CD4-positive, CD25-positive, alpha-beta regulatory T cell (primary cell): ENCODE measurements at regions not wholly inside any gene's neighbourhood (a gene's known extent, or its start where the extent isn't known, plus 50 kb on each side); places are given as distances from the start of the nearest gene placed in this dataset.
"Not testable (repeated sequence)": the region's sequence is repeated elsewhere in the genome, so short reads cannot be mapped to it uniquely, and the experiment has no call there.

Experiments used
- ATAC-seq, 2 donors: fragments of 150-1000 bp; cut with Tn5 transposase; one replicate each; pipeline ENCODE4 v1.10.0; 2021; ENCODE audit warnings: low read depth in 2 of 2, moderate number of reproducible peaks in 2 of 2, moderate library complexity in 1 of 2
- DNase-seq, 3 donors: peaks; one replicate each; pipeline versions ENCODE4 v3.0.0 to v3.0.0-alpha.2; 2012 to 2022; ENCODE audit warnings: mixed read lengths in 1 of 3
- H3K27ac ChIP-seq: one replicate; pipeline ENCODE4 v1.7.0; 2013; ENCODE audit warnings: mild to moderate bottlenecking, low read length; ENCODE audit not compliant: insufficient read depth, poor library complexity, severe bottlenecking
- H3K27me3 ChIP-seq: one replicate; pipeline ENCODE4 v1.7.0; 2013; ENCODE audit warnings: low read length; ENCODE audit not compliant: control insufficient read depth, insufficient read depth
- H3K36me3 ChIP-seq: one replicate; pipeline ENCODE4 v1.7.0; 2013; ENCODE audit warnings: mild to moderate bottlenecking, low read length, moderate library complexity; ENCODE audit not compliant: control insufficient read depth, insufficient read depth
- H3K4me1 ChIP-seq: 2 replicates; pipeline ENCODE4 v1.7.0; 2013; ENCODE audit warnings: mild to moderate bottlenecking, low read length; ENCODE audit not compliant: insufficient read depth, control insufficient read depth, poor library complexity, severe bottlenecking
- H3K4me3 ChIP-seq: one replicate; pipeline ENCODE4 v1.7.0; 2013; ENCODE audit warnings: low read depth, mild to moderate bottlenecking, low read length, moderate library complexity
- H3K9me3 ChIP-seq, 2 experiments: 1 replicate in 1 of 2; 2 replicates in 1 of 2; pipeline ENCODE4 v1.7.0; 2013; ENCODE audit warnings: low read length in 2 of 2, mild to moderate bottlenecking in 1 of 2, moderate library complexity in 1 of 2; ENCODE audit not compliant: control insufficient read depth in 2 of 2
- H3K27ac Mint-ChIP-seq, 3 donors: one replicate each; pipeline ENCODE4 v1.8.0; 2020 to 2022; ENCODE audit warnings: mild to moderate bottlenecking in 3 of 3, mixed read lengths in 3 of 3, moderate library complexity in 2 of 3
- H3K27me3 Mint-ChIP-seq: one replicate; pipeline ENCODE4 v1.8.0; 2022; ENCODE audit warnings: mild to moderate bottlenecking, mixed read lengths
- H3K36me3 Mint-ChIP-seq: one replicate; pipeline ENCODE4 v1.8.0; 2020; ENCODE audit warnings: mixed read lengths
- H3K4me1 Mint-ChIP-seq, 4 donors: one replicate each; pipeline ENCODE4 v1.8.0; 2020 to 2022; ENCODE audit warnings: mixed read lengths in 4 of 4, mild to moderate bottlenecking in 1 of 4
- H3K4me3 Mint-ChIP-seq, 4 donors: one replicate each; pipeline ENCODE4 v1.8.0; 2020 to 2022; ENCODE audit warnings: mild to moderate bottlenecking in 4 of 4, mixed read lengths in 4 of 4, moderate library complexity in 3 of 4
- H3K9me3 Mint-ChIP-seq, 7 donors: one replicate each; pipeline ENCODE4 v1.8.0; 2020 to 2022; ENCODE audit warnings: mixed read lengths in 7 of 7, mild to moderate bottlenecking in 3 of 7, moderate library complexity in 2 of 7

DNA sequence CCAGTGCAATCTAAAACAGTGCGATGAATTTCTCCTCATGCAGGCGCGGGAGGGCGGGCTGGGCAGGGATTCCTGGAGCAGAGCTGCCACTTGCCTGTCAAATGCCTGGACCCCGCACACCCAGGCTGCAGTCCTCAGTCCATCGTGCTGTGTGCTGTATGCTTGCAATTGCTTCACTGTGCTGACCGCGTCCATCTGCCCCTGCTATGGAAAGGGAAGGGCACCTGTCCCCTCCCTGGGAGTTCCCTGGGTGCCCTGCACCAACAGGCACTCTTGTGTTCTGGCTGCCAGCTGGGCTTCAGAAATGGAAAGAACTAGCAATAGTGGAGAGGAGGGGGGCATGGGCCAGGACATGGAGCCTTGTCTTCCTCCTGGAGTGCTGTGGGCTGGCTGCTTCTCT, 185.4 kb upstream of the B3GAT1 start:
- no peak for DNase-seq
- no peaks in the 10 kb centered on the region for H3K4me1 ChIP-seq

DNA sequence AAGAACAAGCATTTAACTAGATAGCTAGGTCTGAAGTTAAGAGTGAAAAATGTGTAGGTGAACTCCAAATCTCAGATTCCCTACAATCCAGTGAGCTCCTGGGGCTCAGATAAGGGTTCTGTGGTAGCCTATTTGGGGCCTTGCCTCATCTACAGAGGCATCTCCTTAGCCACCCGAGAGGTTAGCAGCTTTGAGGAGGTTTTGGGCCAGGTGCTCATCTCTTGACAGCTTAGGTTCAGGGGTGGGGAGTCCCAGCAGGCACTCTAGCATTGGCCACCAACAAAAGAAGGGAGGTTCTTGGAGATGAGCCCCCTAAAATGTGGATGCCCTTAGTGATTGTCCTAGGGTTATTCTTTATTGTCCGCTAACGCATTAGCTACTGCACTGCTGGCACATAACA, 184.4 kb upstream of the B3GAT1 start:
- Histone ChIP-seq H3K27ac (no peak overlapping the region), H3K4me3 (no peak overlapping the region), H3K4me1 (no peaks in the 10 kb centered on the region), H3K9me3 (no peaks in the 10 kb centered on the region), H3K36me3 (no peaks in the 10 kb centered on the region), H3K27me3 (peaks cover 4% of the 10 kb centered on the region)
- no peaks in the 10 kb centered on the region for H3K36me3 Mint-ChIP-seq
- H3K27me3 Mint-ChIP-seq = peaks cover 23% of the 10 kb centered on the region
- H3K27ac Mint-ChIP-seq = no peak overlapping the region
- peaks cover 0 to 2% (median 0%) of the 10 kb centered on the region in 7 donors for H3K9me3 Mint-ChIP-seq
- DNase-seq (no peak), ATAC-seq (no peak)
- H3K4me1 Mint-ChIP-seq = no peaks in the 10 kb centered on the region
- no peak overlapping the region for H3K4me3 Mint-ChIP-seq

More for the DNA sequence above, 185.4 kb upstream of the B3GAT1 start:
- Histone ChIP-seq H3K4me3 (no peak overlapping the region), H3K36me3 (no peaks in the 10 kb centered on the region), H3K27me3 (peaks cover 10% of the 10 kb centered on the region), H3K27ac (no peak overlapping the region), H3K9me3 (no peaks in the 10 kb centered on the region)
- no peak overlapping the region for H3K4me3 Mint-ChIP-seq
- H3K27me3 Mint-ChIP-seq = peaks cover 20% of the 10 kb centered on the region
- no peaks in the 10 kb centered on the region for H3K4me1 Mint-ChIP-seq
- no peaks in the 10 kb centered on the region for H3K36me3 Mint-ChIP-seq
- no peak overlapping the region for H3K27ac Mint-ChIP-seq
- no peak for ATAC-seq
- H3K9me3 Mint-ChIP-seq = no peaks in the 10 kb centered on the region

DNA sequence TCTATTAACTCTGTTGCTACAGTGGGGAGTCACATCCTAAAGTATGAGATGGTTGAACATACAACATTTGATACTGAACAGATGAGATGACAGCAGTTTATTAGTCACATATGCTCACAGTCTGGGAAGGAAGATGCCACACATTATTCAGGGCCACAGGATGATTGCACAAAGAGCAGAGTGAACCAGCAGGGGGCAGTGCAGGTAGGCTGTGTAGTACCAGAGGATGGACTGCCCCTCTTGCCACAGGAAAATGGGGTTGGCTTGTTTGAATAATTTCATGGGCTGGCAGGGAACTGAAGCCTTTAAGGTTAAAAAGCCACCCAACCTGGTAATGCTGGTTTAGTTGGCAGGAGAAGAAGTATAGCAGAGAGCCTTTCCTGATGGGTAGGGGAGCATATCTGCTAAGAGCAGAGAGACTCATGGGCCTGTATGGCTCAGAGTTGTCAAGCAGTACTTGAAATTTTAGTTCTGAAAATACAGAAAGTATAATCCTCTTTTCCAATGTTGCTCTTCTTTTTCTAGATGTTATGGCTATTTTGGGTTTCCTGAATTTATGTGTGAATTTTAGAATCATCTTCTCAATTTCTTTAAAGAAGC, 180.4 kb upstream of the B3GAT1 start:
- Histone ChIP-seq H3K27ac (no peak overlapping the region), H3K27me3 (peaks cover 4% of the 10 kb centered on the region), H3K9me3 (no peaks in the 10 kb centered on the region), H3K36me3 (no peaks in the 10 kb centered on the region), H3K4me3 (no peak overlapping the region), H3K4me1 (no peaks in the 10 kb centered on the region)
- Mint-ChIP-seq H3K4me1 (no peaks in the 10 kb centered on the region), H3K27me3 (peaks cover 17% of the 10 kb centered on the region), H3K36me3 (no peaks in the 10 kb centered on the region), H3K4me3 (no peak overlapping the region), H3K9me3 (peaks cover 0 to 2% (median 0%) of the 10 kb centered on the region in 7 donors), H3K27ac (no peak overlapping the region)
- DNase-seq (peak in 1 of 3 donors; percentile 61), ATAC-seq (no peak)

DNA sequence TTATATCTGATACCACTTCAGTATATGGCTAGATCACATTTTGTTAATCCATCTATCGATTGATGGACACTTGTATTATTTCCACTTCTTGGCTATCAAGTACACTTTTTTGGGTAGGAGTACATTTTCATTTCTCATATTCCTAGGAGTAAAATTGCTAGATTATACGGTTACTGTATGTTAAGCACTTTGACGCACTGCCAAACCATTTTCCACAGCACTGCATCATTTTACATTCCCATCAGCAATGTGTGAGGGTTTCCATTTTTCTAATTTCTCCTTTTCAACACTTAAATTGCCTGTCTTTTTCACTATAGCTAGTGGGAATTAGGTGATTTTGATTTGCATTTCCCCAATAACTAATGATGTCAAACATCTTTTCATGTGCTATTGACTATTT, 179.3 kb upstream of the B3GAT1 start:
- ATAC-seq (no peak), DNase-seq (no peak)
- no peaks in the 10 kb centered on the region for H3K36me3 ChIP-seq
- H3K27me3 ChIP-seq = peaks cover 4% of the 10 kb centered on the region
- H3K27ac ChIP-seq = no peak overlapping the region
- H3K9me3 ChIP-seq = no peaks in the 10 kb centered on the region
- no peak overlapping the region for H3K4me3 ChIP-seq
- H3K4me1 ChIP-seq = no peaks in the 10 kb centered on the region
- no peak overlapping the region for H3K27ac Mint-ChIP-seq
- H3K27me3 Mint-ChIP-seq = peaks cover 17% of the 10 kb centered on the region
- no peaks in the 10 kb centered on the region for H3K4me1 Mint-ChIP-seq
- no peaks in the 10 kb centered on the region for H3K36me3 Mint-ChIP-seq
- H3K4me3 Mint-ChIP-seq = no peak overlapping the region
- peaks cover 0 to 2% (median 0%) of the 10 kb centered on the region in 7 donors for H3K9me3 Mint-ChIP-seq

DNA sequence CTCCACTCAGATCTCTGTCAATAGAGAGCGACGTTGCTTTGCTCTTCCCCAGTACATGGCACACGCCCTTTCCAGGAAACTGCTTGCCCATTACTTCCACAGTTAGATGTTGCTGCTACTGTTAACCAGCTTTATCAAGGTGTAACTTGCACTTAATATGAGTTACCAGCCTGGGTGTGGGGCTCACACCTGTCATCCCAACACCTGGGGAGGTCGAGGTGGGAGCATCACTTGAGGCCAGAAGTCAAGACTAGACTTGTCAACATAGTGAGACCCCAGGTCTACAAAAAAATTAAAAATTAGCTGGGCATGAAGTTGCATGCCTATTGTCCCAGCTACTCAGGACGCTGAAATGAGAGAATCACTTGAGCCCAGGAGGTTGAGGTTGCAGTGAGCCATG, 177.1 kb upstream of the B3GAT1 start:
- Histone ChIP-seq H3K9me3 (no peaks in the 10 kb centered on the region), H3K27me3 (peaks cover 1% of the 10 kb centered on the region), H3K27ac (no peak overlapping the region), H3K4me1 (no peaks in the 10 kb centered on the region), H3K4me3 (no peak overlapping the region), H3K36me3 (no peaks in the 10 kb centered on the region)
- no peak overlapping the region for H3K27ac Mint-ChIP-seq
- no peaks in the 10 kb centered on the region for H3K36me3 Mint-ChIP-seq
- H3K4me1 Mint-ChIP-seq = no peaks in the 10 kb centered on the region
- ATAC-seq (no peak), DNase-seq (peak in 1 of 3 donors; percentile 58)
- H3K4me3 Mint-ChIP-seq = no peak overlapping the region
- peaks cover 8% of the 10 kb centered on the region for H3K27me3 Mint-ChIP-seq
- peaks cover 0 to 2% (median 0%) of the 10 kb centered on the region in 7 donors for H3K9me3 Mint-ChIP-seq

DNA sequence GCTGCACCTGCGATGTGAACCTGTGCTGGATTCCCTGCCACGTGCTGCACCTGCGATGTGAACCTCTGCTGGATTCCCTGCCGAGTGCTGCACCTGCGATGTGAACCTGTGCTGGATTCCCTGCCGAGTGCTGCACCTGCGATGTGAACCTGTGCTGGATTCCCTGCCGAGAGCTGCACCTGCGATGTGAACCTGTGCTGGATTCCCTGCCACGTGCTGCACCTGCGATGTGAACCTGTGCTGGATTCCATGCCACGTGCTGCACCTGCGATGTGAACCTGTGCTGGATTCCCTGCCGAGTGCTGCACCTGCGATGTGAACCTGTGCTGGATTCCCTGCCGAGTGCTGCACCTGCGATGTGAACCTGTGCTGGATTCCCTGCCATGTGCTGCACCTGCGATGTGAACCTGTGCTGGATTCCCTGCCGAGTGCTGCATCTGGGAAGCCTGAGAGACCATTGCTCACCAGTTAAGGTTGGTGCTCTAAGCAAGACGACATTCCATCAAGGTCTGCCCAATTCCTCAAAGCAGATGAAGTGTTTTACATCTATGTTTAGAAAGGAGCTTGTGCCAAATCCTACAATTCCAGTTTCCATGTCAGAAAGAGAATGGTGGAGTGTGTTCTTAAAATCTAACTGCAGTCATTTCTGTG, 176.5 kb upstream of the B3GAT1 start:
- not testable (repeated sequence) for H3K4me1 ChIP-seq, H3K27me3 Mint-ChIP-seq, DNase-seq, H3K27ac ChIP-seq, H3K27me3 ChIP-seq, H3K36me3 ChIP-seq, H3K27ac Mint-ChIP-seq, H3K9me3 Mint-ChIP-seq, H3K4me1 Mint-ChIP-seq, ATAC-seq, H3K4me3 Mint-ChIP-seq, H3K36me3 Mint-ChIP-seq, H3K4me3 ChIP-seq, H3K9me3 ChIP-seq

DNA sequence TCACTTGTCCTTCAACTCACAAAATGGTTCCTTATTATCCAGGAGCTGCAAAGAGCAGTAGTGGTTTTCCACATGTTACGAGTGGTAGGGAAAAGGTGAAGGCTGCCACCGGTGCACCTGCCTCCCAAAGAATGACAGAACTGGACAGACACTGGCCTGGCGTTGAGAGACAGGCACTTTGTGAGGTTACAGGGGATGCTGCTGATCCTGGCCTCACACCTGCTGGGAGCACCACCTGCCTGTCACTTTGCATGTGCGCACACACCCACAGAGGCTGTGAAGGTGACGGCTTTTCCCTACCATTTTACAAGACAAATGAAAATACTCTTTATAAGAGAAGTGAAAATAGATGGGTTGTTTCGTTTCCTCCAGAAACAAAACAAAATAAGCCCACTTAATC, 175.3 kb upstream of the B3GAT1 start:
- H3K27ac Mint-ChIP-seq = no peak overlapping the region
- H3K36me3 ChIP-seq = no peaks in the 10 kb centered on the region
- H3K36me3 Mint-ChIP-seq = no peaks in the 10 kb centered on the region
- no peaks in the 10 kb centered on the region for H3K9me3 ChIP-seq
- no peak for DNase-seq
- H3K4me3 Mint-ChIP-seq = no peak overlapping the region
- no peaks in the 10 kb centered on the region for H3K27me3 ChIP-seq
- H3K4me1 Mint-ChIP-seq = peaks cover 0 to 6% (median 0%) of the 10 kb centered on the region in 4 donors
- ATAC-seq = no peak
- H3K27ac ChIP-seq = no peak overlapping the region
- peaks cover 2% of the 10 kb centered on the region for H3K27me3 Mint-ChIP-seq
- H3K4me3 ChIP-seq = no peak overlapping the region
- no peaks in the 10 kb centered on the region for H3K4me1 ChIP-seq
- H3K9me3 Mint-ChIP-seq = peaks cover 0 to 2% (median 0%) of the 10 kb centered on the region in 7 donors

DNA sequence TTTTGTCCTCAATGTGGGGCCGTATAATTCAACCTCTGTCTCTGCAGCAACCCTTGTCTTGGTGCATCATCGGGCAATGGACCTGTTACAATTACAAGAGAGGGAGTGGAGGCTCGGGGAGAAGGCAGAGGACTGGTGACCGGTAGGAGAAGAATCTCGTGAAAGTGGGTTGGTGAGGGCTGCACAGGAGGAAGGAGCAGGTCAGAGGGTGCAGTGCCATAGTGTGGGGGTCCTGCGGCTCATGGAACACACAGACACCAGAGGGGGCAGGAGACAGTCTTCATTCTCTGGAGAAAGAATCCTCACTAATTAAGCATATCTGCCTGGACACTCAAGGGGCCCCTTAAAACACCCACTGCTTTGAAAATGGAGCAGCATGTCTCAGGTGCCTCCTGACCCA, 174.7 kb upstream of the B3GAT1 start:
- ATAC-seq (no peak), DNase-seq (no peak)
- Mint-ChIP-seq H3K4me3 (no peak overlapping the region), H3K27ac (no peak overlapping the region), H3K4me1 (peaks cover 0 to 6% (median 0%) of the 10 kb centered on the region in 4 donors), H3K36me3 (no peaks in the 10 kb centered on the region), H3K27me3 (no peaks in the 10 kb centered on the region), H3K9me3 (no peaks in the 10 kb centered on the region)
- no peaks in the 10 kb centered on the region for H3K27me3 ChIP-seq
- H3K4me1 ChIP-seq = no peaks in the 10 kb centered on the region
- no peak overlapping the region for H3K4me3 ChIP-seq
- H3K36me3 ChIP-seq = no peaks in the 10 kb centered on the region
- no peaks in the 10 kb centered on the region for H3K9me3 ChIP-seq
- H3K27ac ChIP-seq = no peak overlapping the region
